Activated CD4-positive, alpha-beta T cell treated with anti-CD3 and anti-CD28 coated beads, Interleukin-2, amount 10 ng/mL, durations not matched to agents 24 days and 14 days (primary cell): ENCODE measurements at regions not wholly inside any gene's neighbourhood (a gene's known extent, or its start where the extent isn't known, plus 50 kb on each side); places are given as distances from the start of the nearest gene placed in this dataset.
"Not testable (repeated sequence)": the region's sequence is repeated elsewhere in the genome, so short reads cannot be mapped to it uniquely, and the experiment has no call there.

Experiments
- DNase-seq: peaks from one replicate; pipeline ENCODE4 v3.0.0; 2022
- H3K27ac Mint-ChIP-seq: one replicate; pipeline ENCODE4 v1.8.0; 2022; ENCODE audit warnings: mild to moderate bottlenecking, mixed read lengths
- H3K27me3 Mint-ChIP-seq: one replicate; pipeline ENCODE4 v1.8.0; 2022; ENCODE audit warnings: mixed read lengths
- H3K36me3 Mint-ChIP-seq: one replicate; pipeline ENCODE4 v1.8.0; 2022; ENCODE audit warnings: low read depth, mild to moderate bottlenecking, mixed read lengths
- H3K4me1 Mint-ChIP-seq: one replicate; pipeline ENCODE4 v1.8.0; 2021; ENCODE audit warnings: mixed read lengths
- H3K4me3 Mint-ChIP-seq: one replicate; pipeline ENCODE4 v1.8.0; 2022; ENCODE audit warnings: mild to moderate bottlenecking, moderate library complexity, mixed read lengths
- H3K9me3 Mint-ChIP-seq: one replicate; pipeline ENCODE4 v1.8.0; 2021; ENCODE audit warnings: mixed read lengths
- intact Hi-C: fragments of 100-400 bp; cut with micrococcal nuclease; formaldehyde crosslinking; loops from one replicate; pipeline ENCODE4 v1.15.1; 2023

DNA sequence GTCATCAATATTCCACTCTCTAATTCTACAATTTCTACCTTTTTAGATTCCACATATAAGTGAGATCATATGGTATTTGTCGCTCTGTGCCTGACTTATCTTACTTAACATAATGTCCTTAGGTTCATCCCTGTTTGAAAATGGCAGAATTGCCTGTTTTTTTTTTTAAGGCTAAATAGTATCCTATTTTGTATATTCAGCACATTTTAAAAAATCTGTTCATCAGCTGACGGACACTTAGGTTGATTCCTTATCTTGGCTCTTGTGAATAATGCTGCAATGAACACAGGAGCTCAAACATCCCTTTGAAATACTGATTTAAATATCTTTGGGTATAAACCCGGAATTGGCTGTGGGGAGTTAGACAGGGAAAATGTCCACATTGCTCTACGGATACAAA is 326.7 kb upstream of the THBS1 start:
- intact Hi-C loops = loop anchor here (5.0 kb wide), 1 partner anchor 127 kb away; no protein-coding TSS in a partner anchor
- Mint-ChIP-seq H3K27ac (no peak overlapping the region), H3K4me1 (peaks cover 23% of the 10 kb centered on the region), H3K27me3 (peaks cover 2% of the 10 kb centered on the region), H3K36me3 (peaks cover 1% of the 10 kb centered on the region), H3K4me3 (no peak overlapping the region), H3K9me3 (peaks cover 4% of the 10 kb centered on the region)
- DNase-seq = no peak

DNA sequence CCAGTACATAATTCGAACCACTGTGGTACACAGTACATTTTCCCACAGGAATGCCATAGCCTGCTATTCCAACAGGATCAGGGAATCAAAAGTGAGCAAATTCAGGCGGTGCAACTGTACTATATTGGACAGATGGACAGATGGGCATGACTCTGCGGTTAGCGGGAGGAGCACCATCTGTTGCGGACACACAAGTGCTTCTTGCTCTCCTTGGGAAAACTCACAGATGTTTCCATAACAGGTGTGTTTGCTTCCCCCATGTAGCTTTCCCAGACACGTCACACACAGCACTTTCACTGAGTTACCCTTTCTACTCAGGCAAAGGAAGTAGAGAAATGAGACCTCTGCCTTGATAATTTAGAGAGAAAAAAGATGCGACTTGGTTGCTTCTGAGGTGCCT is 325.1 kb upstream of the THBS1 start:
- Mint-ChIP-seq H3K4me3 (no peak overlapping the region), H3K27ac (no peak overlapping the region), H3K9me3 (peaks cover 9% of the 10 kb centered on the region), H3K36me3 (no peaks in the 10 kb centered on the region), H3K27me3 (peaks cover 8% of the 10 kb centered on the region), H3K4me1 (peaks cover 15% of the 10 kb centered on the region)
- intact Hi-C loops = no loop called here
- DNase-seq = no peak

DNA sequence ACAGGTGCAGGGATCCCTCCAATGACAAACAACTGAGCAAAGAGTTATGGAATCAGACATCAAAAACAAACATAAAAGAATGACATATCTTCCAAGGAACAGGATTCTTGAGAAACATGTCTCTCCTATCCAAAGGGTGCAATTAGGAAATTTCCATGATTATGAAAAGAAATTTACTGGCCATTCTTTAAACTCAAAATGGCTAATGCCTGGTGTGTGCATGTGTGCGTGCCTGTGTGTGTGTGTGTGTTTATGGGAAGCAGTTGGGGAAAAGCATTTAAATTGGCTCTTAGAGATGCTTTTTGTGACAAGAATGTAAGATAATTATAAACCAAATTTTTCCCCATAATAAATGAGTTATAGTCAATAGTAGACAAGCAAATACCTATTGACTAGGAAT is 320.5 kb upstream of the THBS1 start:
- Mint-ChIP-seq H3K4me3 (no peak overlapping the region), H3K27ac (no peak overlapping the region), H3K9me3 (peaks cover 9% of the 10 kb centered on the region), H3K36me3 (no peaks in the 10 kb centered on the region), H3K27me3 (peaks cover 10% of the 10 kb centered on the region), H3K4me1 (peaks cover 10% of the 10 kb centered on the region)
- DNase-seq = no peak
- intact Hi-C loops = no loop called here

DNA sequence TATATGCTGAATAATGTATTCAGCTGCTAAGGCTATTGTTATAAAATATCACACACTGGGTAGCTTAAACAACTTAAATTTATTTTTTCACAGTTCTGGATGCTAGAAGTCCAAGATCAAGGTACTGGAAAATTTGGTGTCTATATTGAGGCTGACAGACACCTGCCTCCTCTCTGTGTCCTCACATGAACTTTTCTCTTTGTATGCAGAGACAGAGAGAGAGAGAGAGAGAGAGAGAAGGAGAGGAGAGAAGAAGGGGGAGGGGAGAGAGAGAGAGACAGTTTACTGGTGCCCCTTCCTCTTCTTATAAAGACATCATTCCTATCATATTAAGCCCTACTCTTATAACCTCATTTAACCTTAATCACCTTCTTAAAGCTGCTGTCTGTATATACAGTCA is 320.1 kb upstream of the THBS1 start:
- intact Hi-C loops = no loop called here
- Mint-ChIP-seq H3K36me3 (no peaks in the 10 kb centered on the region), H3K27ac (no peak overlapping the region), H3K27me3 (peaks cover 10% of the 10 kb centered on the region), H3K4me3 (no peak overlapping the region), H3K9me3 (peaks cover 9% of the 10 kb centered on the region), H3K4me1 (peaks cover 10% of the 10 kb centered on the region)
- DNase-seq = no peak

DNA sequence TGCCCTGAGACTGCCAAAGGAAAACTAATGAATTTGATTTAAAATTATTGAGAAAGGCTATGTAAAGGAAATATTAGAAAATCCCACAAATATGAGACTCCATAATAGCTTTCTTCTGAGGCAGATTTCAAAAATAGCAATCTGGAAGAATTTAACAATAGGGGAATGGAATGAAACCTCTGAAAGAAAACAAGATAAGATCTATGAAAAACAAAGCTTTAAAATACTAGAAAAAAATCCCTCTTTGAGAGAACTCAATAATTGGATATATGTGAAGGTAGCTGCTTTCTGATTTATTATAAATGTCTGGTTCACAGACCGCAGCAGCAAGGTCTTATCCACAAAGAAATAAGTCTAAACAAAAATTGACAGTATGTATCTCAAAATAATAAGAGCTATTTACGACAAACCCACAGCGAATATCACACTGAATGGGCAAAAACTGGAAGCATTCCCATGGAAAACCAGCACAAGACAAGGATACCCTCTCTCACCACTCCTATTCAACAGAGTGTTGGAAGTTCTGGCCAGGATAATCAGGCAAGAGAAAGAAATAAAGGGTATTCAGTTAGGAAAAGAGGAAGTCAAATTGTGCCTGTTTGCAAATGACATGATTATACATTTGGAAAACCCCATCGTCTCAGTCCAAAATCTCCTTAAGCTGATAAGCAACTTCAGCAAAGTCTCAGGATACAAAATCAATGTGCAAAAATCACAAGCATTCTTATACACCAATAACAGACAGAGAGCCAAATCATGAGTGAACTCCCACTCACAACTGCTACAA is 319.3 kb upstream of the THBS1 start:
- H3K27ac Mint-ChIP-seq, H3K4me1 Mint-ChIP-seq, intact Hi-C loops, H3K4me3 Mint-ChIP-seq, H3K9me3 Mint-ChIP-seq, DNase-seq, H3K36me3 Mint-ChIP-seq: not testable (repeated sequence)
- peaks cover 10% of the 10 kb centered on the region for H3K27me3 Mint-ChIP-seq

DNA sequence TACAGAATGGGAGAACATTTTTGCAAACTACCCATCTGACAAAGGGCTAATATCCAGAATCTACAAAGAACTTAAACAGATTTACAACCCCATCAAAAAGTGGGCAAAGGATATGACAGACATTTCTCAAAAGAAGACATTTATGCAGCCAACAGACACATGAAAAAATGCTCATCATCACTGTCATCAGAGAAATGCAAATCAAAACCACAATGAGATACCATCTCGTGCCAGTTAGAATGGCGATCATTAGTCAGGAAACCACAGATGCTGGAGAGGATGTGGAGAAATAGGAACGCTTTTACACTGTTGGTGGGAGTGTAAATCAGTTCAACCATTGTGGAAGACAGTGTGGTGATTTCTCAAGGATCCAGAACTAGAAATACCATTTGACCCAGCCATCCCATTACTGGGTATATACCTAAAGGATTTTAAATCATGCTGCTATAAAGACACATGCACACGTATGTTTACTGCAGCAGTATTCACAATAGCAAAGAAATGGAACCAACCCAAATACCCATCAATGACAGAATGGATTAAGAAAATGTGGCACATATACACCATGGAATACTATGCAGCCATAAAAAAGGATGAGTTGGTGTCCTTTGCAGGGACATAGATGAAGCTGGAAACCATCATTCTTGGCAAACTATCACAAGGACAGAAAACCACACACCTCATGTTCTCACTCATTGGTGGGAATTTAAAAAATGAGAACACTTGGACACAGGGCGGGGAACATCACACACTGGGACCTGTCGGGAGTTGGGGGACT is 317.7 kb upstream of the THBS1 start:
- Mint-ChIP-seq H3K27me3 (peaks cover 10% of the 10 kb centered on the region), H3K27ac (peak overlapping the region; percentile 51)
- DNase-seq, H3K36me3 Mint-ChIP-seq, intact Hi-C loops, H3K4me3 Mint-ChIP-seq, H3K4me1 Mint-ChIP-seq, H3K9me3 Mint-ChIP-seq: not testable (repeated sequence)

DNA sequence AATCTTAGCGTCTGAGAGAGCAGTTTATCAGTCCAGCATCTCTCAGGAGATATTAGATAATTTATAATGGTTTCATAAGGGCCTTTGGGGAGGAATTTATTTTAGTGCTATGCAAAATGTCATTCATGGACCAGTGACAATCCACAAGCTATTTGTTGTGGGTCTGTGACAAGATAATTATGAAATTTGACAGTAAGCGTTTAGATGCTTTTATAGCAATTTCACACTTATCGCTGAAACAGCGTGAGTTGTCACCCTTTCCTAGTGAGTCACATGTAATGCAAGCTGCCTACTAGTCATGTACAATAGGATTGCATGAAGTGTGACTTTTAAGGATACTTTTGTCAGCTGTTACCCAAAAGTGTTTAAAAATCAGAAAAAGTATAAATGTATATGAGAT is 315.6 kb upstream of the THBS1 start:
- no peak overlapping the region for H3K4me3 Mint-ChIP-seq

DNA sequence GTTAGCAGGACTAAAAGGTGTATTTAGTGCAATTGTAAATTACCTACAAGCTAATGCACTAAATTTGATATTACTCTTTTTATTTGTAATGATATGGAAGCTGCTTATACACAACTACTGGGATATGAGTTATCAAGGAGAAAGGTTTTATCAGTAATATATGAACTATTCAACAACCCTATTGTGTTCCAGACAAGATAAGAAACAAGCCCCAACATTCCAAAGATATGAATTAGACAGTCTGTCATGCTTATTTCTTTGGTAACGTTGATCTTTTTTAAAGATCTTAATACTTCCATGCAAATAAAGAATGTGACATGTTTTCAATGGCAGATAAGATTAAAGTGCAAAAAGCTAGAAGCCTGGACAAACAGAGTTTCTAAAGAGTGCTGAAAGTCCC is 314.0 kb upstream of the THBS1 start:
- Mint-ChIP-seq H3K4me1 (peaks cover 8% of the 10 kb centered on the region), H3K9me3 (no peaks in the 10 kb centered on the region), H3K4me3 (no peak overlapping the region), H3K27me3 (peaks cover 5% of the 10 kb centered on the region), H3K27ac (no peak overlapping the region), H3K36me3 (no peaks in the 10 kb centered on the region)
- no peak for DNase-seq
- intact Hi-C loops = no loop called here

More for the DNA sequence above, 315.6 kb upstream of the THBS1 start:
- no peak for DNase-seq
- intact Hi-C loops = no loop called here
- Mint-ChIP-seq H3K4me1 (peaks cover 10% of the 10 kb centered on the region), H3K27ac (no peak overlapping the region), H3K36me3 (no peaks in the 10 kb centered on the region), H3K27me3 (peaks cover 11% of the 10 kb centered on the region), H3K9me3 (no peaks in the 10 kb centered on the region)

DNA sequence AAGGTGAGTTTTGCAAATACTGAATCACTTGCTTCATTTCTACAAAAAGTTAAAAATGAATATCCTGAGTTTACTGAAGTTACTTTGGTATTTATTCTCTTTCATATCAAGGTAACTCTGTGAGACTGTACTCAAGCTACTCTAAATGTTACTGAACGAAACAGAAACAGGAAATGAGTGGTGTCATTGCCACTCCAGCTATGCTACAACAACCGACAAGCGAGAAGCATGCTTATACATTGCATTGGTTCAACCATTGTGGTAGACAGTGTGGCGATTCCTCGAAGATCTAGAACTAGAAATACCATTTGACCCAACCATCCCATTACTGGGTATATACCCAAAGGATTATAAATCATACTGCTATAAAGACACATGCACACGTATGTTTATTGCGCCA is 313.2 kb upstream of the THBS1 start:
- Mint-ChIP-seq H3K4me3 (no peak overlapping the region), H3K27ac (no peak overlapping the region), H3K4me1 (peaks cover 5% of the 10 kb centered on the region), H3K27me3 (peaks cover 4% of the 10 kb centered on the region), H3K36me3 (no peaks in the 10 kb centered on the region), H3K9me3 (no peaks in the 10 kb centered on the region)
- intact Hi-C loops = no loop called here
- DNase-seq = no peak

DNA sequence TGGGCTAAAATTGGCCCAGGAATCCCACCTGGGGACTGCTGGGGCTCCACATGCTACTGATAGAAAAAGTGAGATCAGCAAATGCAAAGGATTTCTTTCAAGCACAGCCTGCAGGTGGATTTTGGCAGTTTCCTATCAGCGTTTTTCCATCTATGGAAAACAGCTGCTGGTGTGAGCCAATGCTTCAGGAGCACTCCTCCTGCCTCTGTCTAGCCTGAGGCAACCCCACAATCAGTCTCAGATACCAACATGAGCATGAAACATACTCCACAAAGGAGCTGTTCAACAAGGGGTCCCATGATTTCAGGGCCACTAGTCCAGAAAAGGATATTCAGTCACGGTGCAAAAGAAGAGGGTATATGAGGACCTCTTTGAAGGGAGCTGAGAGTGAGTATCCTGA is 311.5 kb upstream of the THBS1 start:
- Mint-ChIP-seq H3K27me3 (peaks cover 4% of the 10 kb centered on the region), H3K4me1 (no peaks in the 10 kb centered on the region), H3K9me3 (no peaks in the 10 kb centered on the region), H3K27ac (no peak overlapping the region), H3K36me3 (no peaks in the 10 kb centered on the region), H3K4me3 (no peak overlapping the region)
- DNase-seq = no peak
- intact Hi-C loops = no loop called here

DNA sequence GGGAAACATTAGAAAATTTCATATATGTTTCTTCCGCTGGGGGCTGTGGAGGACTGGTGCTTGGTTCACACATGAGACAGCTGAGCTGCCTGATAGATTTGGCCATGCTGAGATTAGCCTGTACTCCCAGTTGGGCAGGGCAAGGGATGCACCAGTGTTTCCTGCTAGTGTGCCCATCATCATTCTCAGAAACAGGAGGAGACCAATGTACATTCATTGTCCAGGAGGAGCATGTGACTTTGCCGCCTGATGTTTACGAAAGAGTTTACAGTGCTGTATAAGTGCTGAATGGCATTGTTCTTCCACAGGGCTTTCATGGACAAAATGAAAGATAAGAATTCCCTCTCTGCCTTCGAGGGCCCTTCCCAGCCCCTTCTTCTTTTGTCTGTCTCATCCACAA is 311.1 kb upstream of the THBS1 start:
- no peak for DNase-seq
- H3K36me3 Mint-ChIP-seq = no peaks in the 10 kb centered on the region
- intact Hi-C loops = no loop called here
- H3K4me1 Mint-ChIP-seq = no peaks in the 10 kb centered on the region
- H3K9me3 Mint-ChIP-seq = no peaks in the 10 kb centered on the region
- no peak overlapping the region for H3K27ac Mint-ChIP-seq
- H3K27me3 Mint-ChIP-seq = peaks cover 4% of the 10 kb centered on the region
- H3K4me3 Mint-ChIP-seq = no peak overlapping the region

DNA sequence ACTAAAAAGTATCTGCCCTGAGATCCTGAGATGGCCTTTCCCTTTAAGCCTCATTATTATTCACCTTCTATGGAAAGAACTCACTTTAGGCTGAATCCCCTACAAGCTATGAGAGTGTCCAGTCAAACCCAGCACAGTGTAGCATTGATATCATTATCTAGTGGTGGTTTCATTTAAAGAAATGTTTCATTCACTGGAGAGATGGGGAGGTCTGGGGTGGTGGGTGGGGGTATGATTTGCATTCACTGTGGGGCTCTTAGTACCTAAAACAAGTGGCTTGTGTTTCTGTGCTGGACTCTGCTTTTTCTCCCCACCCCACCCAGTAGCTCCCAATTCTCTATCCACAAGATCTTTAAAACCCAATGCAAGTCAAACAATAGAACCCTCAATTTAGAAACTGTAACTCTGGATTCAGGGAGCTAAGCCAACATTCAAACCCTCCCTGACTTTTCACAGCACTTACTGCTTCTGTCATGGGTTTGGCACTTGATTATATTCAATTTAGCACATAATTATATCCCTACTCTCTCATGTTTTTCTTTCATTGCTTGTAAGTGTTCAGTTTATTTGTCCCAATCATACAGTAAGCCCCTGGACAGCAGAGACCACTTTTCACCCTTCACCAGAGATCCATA is 310.5 kb upstream of the THBS1 start:
- H3K27ac Mint-ChIP-seq = no peak overlapping the region
- H3K36me3 Mint-ChIP-seq = no peaks in the 10 kb centered on the region
- peaks cover 4% of the 10 kb centered on the region for H3K27me3 Mint-ChIP-seq
- H3K4me3 Mint-ChIP-seq = no peak overlapping the region
- intact Hi-C loops = no loop called here
- no peak for DNase-seq
- no peaks in the 10 kb centered on the region for H3K4me1 Mint-ChIP-seq
- no peaks in the 10 kb centered on the region for H3K9me3 Mint-ChIP-seq

DNA sequence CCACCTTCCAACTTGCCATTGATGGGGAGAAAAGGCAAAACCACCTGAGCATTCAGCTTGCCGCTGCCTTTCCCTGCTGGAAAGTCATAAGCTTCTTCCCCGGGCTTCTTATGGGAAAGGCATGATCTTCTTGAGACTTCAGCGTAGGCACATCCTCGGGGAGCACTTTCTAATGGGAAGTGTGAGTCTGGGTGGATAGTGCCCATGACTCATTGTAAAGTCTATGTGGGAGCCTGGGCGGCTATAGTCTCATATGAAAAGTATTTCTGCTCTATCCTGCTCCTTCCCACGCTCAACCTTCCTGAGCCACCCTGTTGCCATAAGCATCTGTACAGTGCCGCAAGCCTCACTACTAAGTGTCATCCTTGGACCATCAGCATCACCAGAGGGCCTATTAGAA is 309.9 kb upstream of the THBS1 start:
- Mint-ChIP-seq H3K27ac (no peak overlapping the region), H3K36me3 (no peaks in the 10 kb centered on the region), H3K4me1 (no peaks in the 10 kb centered on the region), H3K27me3 (peaks cover 4% of the 10 kb centered on the region), H3K9me3 (no peaks in the 10 kb centered on the region), H3K4me3 (no peak overlapping the region)
- intact Hi-C loops = no loop called here
- no peak for DNase-seq

DNA sequence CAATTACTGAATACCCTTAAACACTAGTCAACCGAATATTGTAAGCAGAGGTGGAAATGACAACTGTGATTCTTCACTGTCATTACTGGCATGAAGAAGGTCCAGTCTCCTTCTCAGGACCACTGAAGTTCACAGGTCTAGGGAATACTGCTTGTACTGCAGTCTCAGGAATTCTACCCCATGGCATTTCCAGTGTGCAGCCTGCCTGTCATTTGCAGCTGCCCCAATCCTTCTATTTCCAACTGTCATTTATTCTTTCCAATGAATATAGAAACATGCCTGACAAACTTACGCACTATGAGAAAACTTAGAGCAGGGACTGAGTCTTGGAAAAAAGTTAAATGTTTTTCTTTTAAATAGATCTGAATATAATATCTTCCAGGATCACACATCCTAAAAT is 308.0 kb upstream of the THBS1 start:
- intact Hi-C loops = no loop called here
- DNase-seq = no peak
- no peaks in the 10 kb centered on the region for H3K9me3 Mint-ChIP-seq
- H3K27me3 Mint-ChIP-seq = peaks cover 4% of the 10 kb centered on the region
- H3K4me3 Mint-ChIP-seq = no peak overlapping the region
- no peaks in the 10 kb centered on the region for H3K4me1 Mint-ChIP-seq
- no peak overlapping the region for H3K27ac Mint-ChIP-seq
- no peaks in the 10 kb centered on the region for H3K36me3 Mint-ChIP-seq
